Mesenteric fat pad (tissue), 1 donor: ENCODE measurements at regions not wholly inside any gene's neighbourhood (a gene's known extent, or its start where the extent isn't known, plus 50 kb on each side); places are given as distances from the start of the nearest gene placed in this dataset.

Experiments used
- DNase-seq: peaks from one replicate; pipeline ENCODE4 v3.0.0-alpha.2; 2020; ENCODE audit warnings: low spot score
- donor health status: DM: yes; HTN: yes; CAD: no.

DNA sequence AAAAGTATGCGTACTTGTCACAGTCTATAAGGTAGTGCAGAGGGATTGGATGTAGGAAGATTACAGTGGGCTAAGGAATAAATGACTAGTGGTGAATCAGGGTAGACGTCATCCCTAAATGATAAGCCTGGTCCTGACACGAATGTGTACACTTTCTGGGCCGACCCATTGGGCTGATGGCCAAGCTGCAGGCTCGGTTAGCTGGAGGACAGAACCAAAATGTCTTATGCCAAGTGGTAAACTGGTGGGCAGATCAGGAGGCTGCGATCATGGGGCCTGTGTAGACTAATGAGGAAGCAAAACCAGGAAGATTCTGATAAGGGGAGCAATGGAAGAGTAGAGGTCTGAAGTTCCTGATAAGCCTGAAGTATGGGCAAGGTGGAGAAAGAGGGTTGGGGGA is 272.8 kb upstream of the GATB start:
- DNase-seq, result no peak

DNA sequence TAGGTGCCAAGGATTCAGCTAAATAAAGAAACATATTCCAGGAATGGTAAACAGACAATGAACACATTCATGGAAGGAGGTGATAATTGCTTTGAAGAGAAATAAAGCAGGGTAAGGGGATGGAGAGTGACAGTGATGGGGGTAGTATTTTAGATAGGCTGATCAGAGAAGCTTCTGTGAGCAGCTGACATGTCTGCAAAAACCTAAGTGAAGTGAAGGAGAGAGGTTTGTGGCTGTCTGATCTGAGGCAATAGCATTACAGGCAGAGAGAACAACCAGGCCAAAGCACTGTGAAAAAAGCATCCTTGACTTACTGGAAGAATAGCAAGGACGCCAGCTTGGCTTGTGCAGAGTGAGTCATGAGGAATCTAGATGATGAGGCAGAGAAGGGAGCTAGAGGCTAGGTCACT is 271.9 kb upstream of the GATB start:
- DNase-seq, result no peak

- DNase-seq, result no peak
Measured at GRCh38 chr4:152029631-152030030, 268.8 kb upstream of the GATB start.

DNA sequence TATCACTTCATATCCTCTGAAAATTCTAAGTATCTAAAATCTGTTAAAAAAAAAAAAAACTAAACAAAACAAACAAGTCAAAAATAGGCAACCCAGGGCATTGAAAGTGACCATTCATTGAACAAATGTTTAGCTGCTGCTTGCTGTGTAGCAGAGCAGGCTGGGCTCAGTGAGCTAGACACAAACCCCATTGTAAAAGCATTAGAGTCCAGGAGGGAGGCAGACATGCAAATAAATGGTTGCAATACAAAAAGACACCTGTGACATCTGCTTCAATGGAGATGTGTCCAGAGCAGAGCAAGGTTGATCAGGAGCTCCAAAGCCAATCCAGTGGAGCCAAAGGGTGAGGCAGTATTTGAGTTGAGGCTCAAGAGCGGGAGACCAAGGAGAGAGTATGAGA is 267.3 kb upstream of the GATB start:
- no peak for DNase-seq

DNA sequence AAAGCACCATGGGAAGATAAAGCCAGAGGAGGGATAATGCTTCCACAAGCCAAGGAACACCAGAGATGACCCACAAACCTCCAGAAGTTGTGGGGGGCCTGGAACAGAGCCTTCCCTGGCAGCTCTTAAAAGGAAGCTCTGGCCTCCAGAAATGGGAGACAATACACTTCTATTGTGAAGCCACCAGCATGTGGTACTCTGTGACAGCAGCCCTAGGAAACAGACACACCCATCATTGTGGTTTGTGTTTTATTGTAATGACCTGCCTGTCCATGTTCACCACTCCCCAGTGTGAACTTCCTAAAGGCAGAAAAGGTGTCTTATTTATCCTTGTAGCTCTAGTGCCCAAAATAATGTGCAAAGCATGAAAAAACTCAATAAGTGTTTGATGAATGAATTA is 264.1 kb upstream of the GATB start:
- no peak for DNase-seq

GRCh38 chr4:152023674-152024073 is 262.9 kb upstream of the GATB start:
- DNase-seq, result no peak

- no peak for DNase-seq
Measured at GRCh38 chr4:152022543-152022942, 261.7 kb upstream of the GATB start.

DNA sequence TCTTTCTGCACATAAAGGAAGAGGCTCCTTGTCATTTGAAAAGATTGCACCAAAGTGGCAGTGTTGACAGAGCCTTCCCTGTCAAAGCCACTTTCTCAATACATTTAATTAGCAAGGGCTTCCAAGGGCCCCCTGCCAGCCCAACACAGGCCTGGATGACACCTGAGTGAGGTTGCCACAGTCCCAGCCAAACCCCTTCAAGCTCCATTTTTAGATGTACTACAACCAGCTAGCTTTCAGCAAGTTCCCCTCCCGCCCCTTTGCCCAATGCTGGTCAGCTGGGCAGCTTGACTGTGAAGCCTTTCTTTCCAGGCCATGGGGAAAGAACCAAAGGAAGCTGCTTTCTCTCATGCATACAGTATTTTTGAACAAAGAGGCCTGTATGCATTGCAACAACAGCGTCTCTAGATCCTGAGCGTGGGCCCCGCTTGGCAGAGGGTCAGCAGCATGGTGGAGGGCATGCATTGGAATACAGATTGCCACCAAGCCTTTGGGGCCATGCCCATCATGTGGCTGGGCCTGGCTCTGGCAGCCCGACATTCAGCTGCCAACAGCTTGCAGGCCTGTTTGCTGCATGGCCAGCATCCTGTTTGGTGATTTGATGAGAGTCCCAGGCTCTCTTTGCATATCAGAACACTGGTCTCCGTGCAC is 261.1 kb upstream of the GATB start:
- no peak for DNase-seq

GRCh38 chr4:152020073-152020472 is 259.3 kb upstream of the GATB start:
- no peak for DNase-seq

GRCh38 chr4:152016303-152016620 is 255.5 kb upstream of the GATB start:
- no peak for DNase-seq

GRCh38 chr4:152015597-152016302 is 254.9 kb upstream of the GATB start:
- no peak for DNase-seq

DNA sequence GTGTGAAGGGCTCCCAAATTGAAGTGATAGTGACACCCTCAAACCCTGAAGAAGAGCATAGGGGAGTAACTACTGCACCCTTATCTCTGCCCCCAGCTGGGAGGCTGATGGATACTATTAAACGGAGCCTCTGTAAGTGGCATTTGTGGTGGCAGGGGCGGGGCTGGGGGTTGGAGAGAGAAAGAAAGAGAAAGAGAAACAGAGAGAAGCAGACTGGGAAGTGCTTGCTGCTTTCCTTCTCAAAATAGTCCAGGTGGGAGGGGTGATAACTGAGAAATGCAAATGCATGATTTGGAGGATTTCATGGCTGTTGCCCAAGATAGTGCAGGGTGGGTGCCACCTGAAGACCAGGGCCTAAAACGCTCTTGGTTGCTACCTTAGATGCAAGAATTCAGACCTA is 253.5 kb upstream of the GATB start:
- no peak for DNase-seq

DNA sequence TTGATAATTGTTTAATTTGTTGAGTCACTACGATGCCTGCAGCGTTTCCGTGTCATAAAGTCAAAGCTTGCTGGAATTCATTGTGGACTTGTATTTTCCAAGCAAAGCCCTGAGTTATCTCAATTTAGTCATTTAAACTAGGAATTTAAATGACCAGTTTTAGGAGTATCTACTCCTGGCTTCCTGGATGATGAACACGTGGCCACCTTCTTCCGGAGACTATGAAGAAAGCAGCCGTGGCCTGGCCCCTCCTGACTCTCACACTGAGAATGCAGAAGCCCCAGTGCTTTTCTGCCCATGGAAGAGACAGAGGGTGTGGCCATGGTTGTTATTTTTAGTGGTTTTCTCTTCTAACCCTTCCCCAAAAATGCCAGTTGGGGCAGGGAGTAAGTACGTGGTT is 250.7 kb upstream of the GATB start:
- DNase-seq, result no peak

- no peak for DNase-seq
Measured at GRCh38 chr4:152010710-152011079, 249.9 kb upstream of the GATB start.

DNA sequence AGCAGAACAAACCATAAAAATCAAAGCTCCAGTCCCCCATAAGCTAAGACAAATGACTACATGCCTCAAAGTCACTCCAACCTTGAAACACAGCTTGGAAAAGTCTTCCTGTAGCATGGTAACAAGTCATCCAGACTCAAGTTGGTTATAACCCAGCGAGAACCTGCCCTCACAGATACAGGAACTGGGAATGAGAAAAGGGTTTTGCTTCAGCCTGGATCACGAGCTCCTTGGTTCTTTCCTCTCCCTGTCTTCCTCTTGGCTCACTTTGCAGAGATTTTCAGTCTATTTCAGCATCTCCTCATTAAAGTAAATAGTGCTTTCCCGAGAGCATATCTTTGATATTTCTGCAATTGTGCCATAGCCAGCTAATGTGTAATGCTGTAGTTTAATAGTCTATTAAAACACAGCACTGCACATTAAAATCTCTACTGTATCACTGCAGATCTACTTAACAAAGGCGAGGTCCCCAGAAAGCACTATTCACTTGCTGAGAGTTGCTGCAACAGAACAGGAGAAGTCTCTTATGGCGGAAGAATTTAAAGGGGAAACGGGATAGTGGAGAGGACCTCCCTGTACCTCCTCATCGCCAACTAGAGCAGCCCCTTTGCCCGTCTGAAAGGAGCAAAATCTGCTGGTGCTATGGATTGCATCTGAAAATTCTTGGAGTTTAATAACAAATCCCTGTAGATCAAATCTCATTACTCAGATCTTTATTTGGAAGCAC is 249.3 kb upstream of the GATB start:
- no peak for DNase-seq

DNA sequence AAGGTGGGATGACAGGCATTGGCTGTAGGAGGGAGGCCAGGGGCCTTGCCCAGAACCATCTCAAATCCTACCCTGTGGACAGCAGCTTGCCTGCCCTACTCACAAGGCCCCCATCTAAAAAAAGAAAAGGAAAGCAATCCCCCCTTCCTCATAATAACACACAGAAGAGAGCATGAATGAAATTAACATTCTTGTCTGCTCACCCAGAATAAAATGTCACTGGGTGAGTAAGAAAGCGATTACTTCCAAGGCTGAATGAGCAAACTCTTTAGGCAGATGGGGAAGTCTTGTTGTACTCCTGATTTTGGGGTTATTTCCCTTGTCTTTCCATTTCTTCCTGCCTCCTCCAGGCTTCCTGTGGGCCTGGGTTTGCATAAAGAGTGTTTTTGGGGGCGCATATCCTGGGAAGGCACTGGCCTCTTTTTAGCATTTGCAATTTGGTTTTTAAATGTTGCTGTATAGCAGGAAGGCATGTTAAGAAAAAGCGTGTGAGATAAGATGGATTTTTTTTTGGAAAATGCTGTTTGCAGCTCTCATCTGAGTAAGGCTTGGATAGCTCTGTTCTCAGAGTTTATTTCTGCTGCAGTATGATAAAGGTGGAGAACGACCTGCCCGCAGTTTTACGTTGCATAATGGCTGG is 248.3 kb upstream of the GATB start:
- DNase-seq, result no peak

- DNase-seq, result no peak
Measured at GRCh38 chr4:152007111-152007510, 246.3 kb upstream of the GATB start.

DNA sequence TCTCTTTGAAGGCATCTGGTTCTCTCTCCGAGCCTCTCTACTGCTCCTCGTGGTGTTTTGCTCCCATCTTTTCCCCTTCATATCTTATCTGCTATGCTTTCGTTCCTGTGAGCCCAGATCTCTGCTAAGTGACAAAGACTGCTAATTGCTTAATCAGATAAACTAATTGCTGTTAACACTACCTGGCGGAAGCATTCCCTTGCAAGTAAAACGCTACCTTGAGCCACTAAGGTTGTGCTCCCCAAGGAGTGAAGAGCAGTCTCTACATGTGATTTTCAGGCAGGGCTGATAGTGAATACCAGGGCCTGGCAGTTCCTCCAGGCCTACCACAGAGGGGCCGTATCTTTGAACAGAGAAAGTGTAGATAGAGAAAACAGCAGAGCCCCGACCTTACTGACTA is 244.0 kb upstream of the GATB start:
- DNase-seq, result no peak

GRCh38 chr4:152000518-152000917 is 239.7 kb upstream of the GATB start:
- DNase-seq, result no peak

DNA sequence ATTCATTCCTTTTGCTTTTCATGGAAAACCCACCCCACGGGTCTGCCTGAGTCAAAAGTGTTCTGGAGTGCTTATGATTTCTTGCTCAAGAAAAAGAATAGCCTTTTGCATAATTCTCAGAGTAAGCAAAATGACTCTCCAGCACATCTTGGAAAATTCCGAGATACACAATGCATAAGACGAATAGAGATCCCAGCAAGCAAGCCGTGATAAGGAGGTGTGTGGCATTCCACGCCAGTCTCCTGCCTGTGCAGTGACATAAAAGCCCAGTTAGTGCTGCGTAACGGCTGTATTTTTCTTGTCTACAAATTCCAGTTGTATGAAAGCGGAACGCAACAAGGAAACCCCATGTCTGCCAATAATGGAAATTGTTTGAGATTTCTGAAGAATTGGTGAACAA is 237.9 kb upstream of the GATB start:
- no peak for DNase-seq

GRCh38 chr4:151997461-151997860 is 236.7 kb upstream of the GATB start:
- DNase-seq, result no peak

DNA sequence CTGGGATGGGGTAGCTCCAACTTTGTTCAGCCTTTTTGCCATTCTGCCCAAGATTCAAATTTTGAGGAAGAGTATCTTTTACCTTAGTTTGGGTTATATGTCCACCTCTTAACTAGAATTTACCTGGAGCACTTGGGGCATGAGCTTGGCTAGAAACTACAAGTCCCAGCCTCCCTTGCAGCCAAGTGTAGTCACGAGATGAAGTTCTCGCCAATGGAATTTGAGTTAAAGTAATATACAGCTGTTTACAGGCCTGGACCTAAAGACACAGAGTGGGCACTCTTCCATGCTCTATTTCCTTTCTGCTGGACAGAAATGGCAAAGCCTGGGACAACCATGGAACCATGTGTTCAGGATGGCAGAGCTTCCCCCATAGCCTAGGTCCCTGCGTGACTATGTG is 233.6 kb upstream of the GATB start:
- no peak for DNase-seq
